Activated CD4-positive, alpha-beta memory T cell treated with anti-CD3 and anti-CD28 coated beads, Interleukin-2, amount 10 ng/mL, durations not matched to agents 7 days and 5 days (primary cell): ENCODE measurements at regions not wholly inside any gene's neighbourhood (a gene's known extent, or its start where the extent isn't known, plus 50 kb on each side); places are given as distances from the start of the nearest gene placed in this dataset.

ENCODE experiments used
- CTCF ChIA-PET: fragments of 350-600 bp; sonication (Branson Sonifier 250); formaldehyde crosslinking; loops from one replicate; lab custom pipeline; 2021; ENCODE audit warnings: antibody characterized with exemption, inconsistent platforms; lab: Charles Lee
- POLR2A ChIA-PET: fragments of 350-600 bp; sonication (Branson Sonifier 250); formaldehyde crosslinking; loops from one replicate; lab custom pipeline; 2021; ENCODE audit warnings: antibody characterized with exemption; lab: Charles Lee
- DNase-seq: peaks from one replicate; pipeline ENCODE4 v3.0.0-alpha.2; 2020
- H3K27ac Mint-ChIP-seq: one replicate; pipeline ENCODE4 v1.8.0; 2021; ENCODE audit warnings: mild to moderate bottlenecking, mixed read lengths
- H3K27me3 Mint-ChIP-seq: one replicate; pipeline ENCODE4 v1.8.0; 2021; ENCODE audit warnings: mixed read lengths
- H3K36me3 Mint-ChIP-seq: one replicate; pipeline ENCODE4 v1.8.0; 2021; ENCODE audit warnings: low read depth, mixed read lengths
- H3K4me1 Mint-ChIP-seq: one replicate; pipeline ENCODE4 v1.8.0; 2021; ENCODE audit warnings: mixed read lengths
- H3K4me3 Mint-ChIP-seq: one replicate; pipeline ENCODE4 v1.8.0; 2021; ENCODE audit warnings: mild to moderate bottlenecking, mixed read lengths
- H3K9me3 Mint-ChIP-seq: one replicate; pipeline ENCODE4 v1.8.0; 2021; ENCODE audit warnings: mixed read lengths

GRCh38 chr4:74669702-74670101 lies 124.6 kb downstream of the BTC start:
- H3K27me3 Mint-ChIP-seq, result peaks cover 16% of the 10 kb centered on the region
- H3K9me3 Mint-ChIP-seq, result no peaks in the 10 kb centered on the region
- ChIA-PET CTCF (no interaction called here), POLR2A (no interaction called here)
- no peaks in the 10 kb centered on the region for H3K4me1 Mint-ChIP-seq
- H3K4me3 Mint-ChIP-seq, result no peak overlapping the region
- no peak overlapping the region for H3K27ac Mint-ChIP-seq
- DNase-seq, result no peak
- no peaks in the 10 kb centered on the region for H3K36me3 Mint-ChIP-seq

- CTCF ChIA-PET, result interaction anchor here (1.0 kb wide), 1 partner anchor 442 kb away, joined by 5 read pairs; no protein-coding TSS in a partner anchor
- Mint-ChIP-seq H3K36me3 (no peaks in the 10 kb centered on the region), H3K27ac (no peak overlapping the region), H3K4me3 (no peak overlapping the region), H3K27me3 (peaks cover 16% of the 10 kb centered on the region), H3K9me3 (no peaks in the 10 kb centered on the region), H3K4me1 (peaks cover 1% of the 10 kb centered on the region)
- POLR2A ChIA-PET, result no interaction called here
- no peak for DNase-seq
These were observed 123.7 kb downstream of the BTC start for GRCh38 chr4:74670583-74670982.

GRCh38 chr4:74671080-74671698 lies 123.1 kb downstream of the BTC start:
- H3K36me3 Mint-ChIP-seq, result no peaks in the 10 kb centered on the region
- DNase-seq, result peak; percentile 38
- ChIA-PET POLR2A (no interaction called here), CTCF (interaction anchor here (1.0 kb wide), 1 partner anchor 443 kb away, joined by 5 read pairs; no protein-coding TSS in a partner anchor)
- H3K4me3 Mint-ChIP-seq, result no peak overlapping the region
- peaks cover 2% of the 10 kb centered on the region for H3K4me1 Mint-ChIP-seq
- no peaks in the 10 kb centered on the region for H3K9me3 Mint-ChIP-seq
- peaks cover 16% of the 10 kb centered on the region for H3K27me3 Mint-ChIP-seq
- no peak overlapping the region for H3K27ac Mint-ChIP-seq

- Mint-ChIP-seq H3K27ac (no peak overlapping the region), H3K36me3 (no peaks in the 10 kb centered on the region), H3K27me3 (peaks cover 22% of the 10 kb centered on the region), H3K4me1 (peaks cover 2% of the 10 kb centered on the region), H3K9me3 (no peaks in the 10 kb centered on the region), H3K4me3 (no peak overlapping the region)
- ChIA-PET CTCF (interaction anchor here (1.9 to 2.4 kb wide), 2 partner anchors 135 to 355 kb away, joined by 4 to 11 read pairs; no protein-coding TSS in a partner anchor), POLR2A (no interaction called here)
- DNase-seq, result no peak
These were observed 119.6 kb downstream of the BTC start for GRCh38 chr4:74674750-74675149.

GRCh38 chr4:74675673-74676279 lies 118.5 kb downstream of the BTC start:
- Mint-ChIP-seq H3K4me1 (peaks cover 2% of the 10 kb centered on the region), H3K9me3 (no peaks in the 10 kb centered on the region), H3K36me3 (no peaks in the 10 kb centered on the region), H3K27me3 (peaks cover 22% of the 10 kb centered on the region), H3K27ac (no peak overlapping the region), H3K4me3 (no peak overlapping the region)
- no peak for DNase-seq
- ChIA-PET POLR2A (no interaction called here), CTCF (interaction anchor here (0.7 to 2.4 kb wide), 5 partner anchors 8 to 356 kb away, joined by 3 to 11 read pairs (median 3); no protein-coding TSS in a partner anchor)

- ChIA-PET POLR2A (no interaction called here), CTCF (no interaction called here)
- no peaks in the 10 kb centered on the region for H3K9me3 Mint-ChIP-seq
- no peaks in the 10 kb centered on the region for H3K4me1 Mint-ChIP-seq
- DNase-seq, result no peak
- H3K27me3 Mint-ChIP-seq, result peaks cover 5% of the 10 kb centered on the region
- H3K4me3 Mint-ChIP-seq, result no peak overlapping the region
- H3K27ac Mint-ChIP-seq, result no peak overlapping the region
- no peaks in the 10 kb centered on the region for H3K36me3 Mint-ChIP-seq
These were observed 111.6 kb downstream of the BTC start for GRCh38 chr4:74682567-74683359.

- DNase-seq, result no peak
- ChIA-PET POLR2A (no interaction called here), CTCF (no interaction called here)
- Mint-ChIP-seq H3K9me3 (no peaks in the 10 kb centered on the region), H3K27ac (no peak overlapping the region), H3K27me3 (peaks cover 1% of the 10 kb centered on the region), H3K36me3 (no peaks in the 10 kb centered on the region), H3K4me1 (no peaks in the 10 kb centered on the region), H3K4me3 (no peak overlapping the region)
These were observed 101.4 kb downstream of the BTC start for GRCh38 chr4:74692972-74693371.
